Glutamatergic neuron (in vitro differentiated cells): ENCODE measurements at regions not wholly inside any gene's neighbourhood (a gene's known extent, or its start where the extent isn't known, plus 50 kb on each side); places are given as distances from the start of the nearest gene placed in this dataset.

ENCODE experiments used
- DNase-seq: peaks from one replicate; pipeline ENCODE4 v3.0.0; 2022
- H3K27ac Mint-ChIP-seq: one replicate; pipeline ENCODE4 v1.8.0; 2020; ENCODE audit warnings: mild to moderate bottlenecking, mixed read lengths, inconsistent platforms; ENCODE audit not compliant: unreplicated experiment
- H3K27me3 Mint-ChIP-seq: one replicate; pipeline ENCODE4 v1.8.0; 2020; ENCODE audit warnings: mild to moderate bottlenecking, moderate library complexity, mixed read lengths, inconsistent platforms; ENCODE audit not compliant: unreplicated experiment
- H3K36me3 Mint-ChIP-seq: one replicate; pipeline ENCODE4 v1.8.0; 2020; ENCODE audit warnings: mild to moderate bottlenecking, mixed read lengths, inconsistent platforms; ENCODE audit not compliant: unreplicated experiment
- H3K4me1 Mint-ChIP-seq: one replicate; pipeline ENCODE4 v1.8.0; 2020; ENCODE audit warnings: mild to moderate bottlenecking, low read depth, mixed read lengths, inconsistent platforms; ENCODE audit not compliant: unreplicated experiment
- H3K4me3 Mint-ChIP-seq: one replicate; pipeline ENCODE4 v1.8.0; 2020; ENCODE audit warnings: mild to moderate bottlenecking, mixed read lengths, inconsistent platforms; ENCODE audit not compliant: unreplicated experiment
- H3K9me3 Mint-ChIP-seq: one replicate; pipeline ENCODE4 v1.8.0; 2020; ENCODE audit warnings: mild to moderate bottlenecking, moderate library complexity, mixed read lengths, inconsistent platforms; ENCODE audit not compliant: unreplicated experiment
- CTCF ChIP-seq: fragments of 200-600 bp; sonication (generic); IDR thresholded peaks from one replicate; pipeline ENCODE4 v1.5.0; 2021; ENCODE audit not compliant: partially characterized antibody, unreplicated experiment

GRCh38 chr7:131109011-131109758 is 218.5 kb upstream of the MKLN1 start:
- peaks cover 7% of the 10 kb centered on the region for H3K27me3 Mint-ChIP-seq
- peaks cover 13% of the 10 kb centered on the region for H3K4me1 Mint-ChIP-seq
- H3K36me3 Mint-ChIP-seq, result peaks cover 2% of the 10 kb centered on the region
- no peak for TF ChIP-seq CTCF
- DNase-seq, result no peak
- peaks cover 19% of the 10 kb centered on the region for H3K9me3 Mint-ChIP-seq
- peak overlapping the region; percentile 97 for H3K4me3 Mint-ChIP-seq
- peak overlapping the region; percentile 90 for H3K27ac Mint-ChIP-seq

- no peak for TF ChIP-seq CTCF
- Mint-ChIP-seq H3K27ac (peak overlapping the region; percentile 88), H3K27me3 (peaks cover 7% of the 10 kb centered on the region), H3K36me3 (peaks cover 4% of the 10 kb centered on the region), H3K9me3 (peaks cover 19% of the 10 kb centered on the region), H3K4me3 (peak overlapping the region; percentile 97), H3K4me1 (peaks cover 13% of the 10 kb centered on the region)
- peak; percentile 81 for DNase-seq
Observed at GRCh38 chr7:131109759-131110296, 217.8 kb upstream of the MKLN1 start.

GRCh38 chr7:131110297-131111080 is 217.2 kb upstream of the MKLN1 start:
- peaks cover 4% of the 10 kb centered on the region for H3K36me3 Mint-ChIP-seq
- peak overlapping the region; percentile 70 for H3K27ac Mint-ChIP-seq
- DNase-seq, result no peak
- TF ChIP-seq CTCF, result no peak
- peak overlapping the region; percentile 80 for H3K4me3 Mint-ChIP-seq
- peaks cover 7% of the 10 kb centered on the region for H3K27me3 Mint-ChIP-seq
- H3K4me1 Mint-ChIP-seq, result peaks cover 13% of the 10 kb centered on the region
- H3K9me3 Mint-ChIP-seq, result peaks cover 15% of the 10 kb centered on the region

GRCh38 chr7:131111081-131111576 is 216.5 kb upstream of the MKLN1 start:
- TF ChIP-seq CTCF, result no peak
- H3K4me3 Mint-ChIP-seq, result peak overlapping the region; percentile 80
- H3K27ac Mint-ChIP-seq, result no peak overlapping the region
- peaks cover 4% of the 10 kb centered on the region for H3K36me3 Mint-ChIP-seq
- no peak for DNase-seq
- peaks cover 15% of the 10 kb centered on the region for H3K9me3 Mint-ChIP-seq
- peaks cover 13% of the 10 kb centered on the region for H3K4me1 Mint-ChIP-seq
- peaks cover 6% of the 10 kb centered on the region for H3K27me3 Mint-ChIP-seq
